GM13976 (cell line): ENCODE measurements at regions not wholly inside any gene's neighbourhood (a gene's known extent, or its start where the extent isn't known, plus 50 kb on each side); places are given as distances from the start of the nearest gene placed in this dataset.
A peak's percentile ranks its signal among the peaks of the same experiment; 100 is the strongest.

Experiments
- DNase-seq: peaks from one replicate; pipeline ENCODE4 v3.0.0; 2012; ENCODE audit warnings: low spot score
- in situ Hi-C: fragments of 300-500 bp; cut with MboI; formaldehyde crosslinking; loops from one replicate; pipeline ENCODE4 v1.12.0; 2022; ENCODE audit warnings: low sequenced_read_pairs, mixed read lengths, inconsistent platforms; ENCODE audit not compliant: unreplicated experiment
- TF ChIP-seq, protein P1 (sequence below): IDR thresholded peaks from 2 replicates; pipeline ENCODE4 v1.5.1; 2012; ENCODE audit warnings: borderline replicate concordance, mild to moderate bottlenecking; ENCODE audit not compliant: insufficient read depth; ENCODE audit errors: extremely low read depth, missing control alignments, control extremely low read depth

- no peak for DNase-seq
- TF ChIP-seq, protein P1, sequence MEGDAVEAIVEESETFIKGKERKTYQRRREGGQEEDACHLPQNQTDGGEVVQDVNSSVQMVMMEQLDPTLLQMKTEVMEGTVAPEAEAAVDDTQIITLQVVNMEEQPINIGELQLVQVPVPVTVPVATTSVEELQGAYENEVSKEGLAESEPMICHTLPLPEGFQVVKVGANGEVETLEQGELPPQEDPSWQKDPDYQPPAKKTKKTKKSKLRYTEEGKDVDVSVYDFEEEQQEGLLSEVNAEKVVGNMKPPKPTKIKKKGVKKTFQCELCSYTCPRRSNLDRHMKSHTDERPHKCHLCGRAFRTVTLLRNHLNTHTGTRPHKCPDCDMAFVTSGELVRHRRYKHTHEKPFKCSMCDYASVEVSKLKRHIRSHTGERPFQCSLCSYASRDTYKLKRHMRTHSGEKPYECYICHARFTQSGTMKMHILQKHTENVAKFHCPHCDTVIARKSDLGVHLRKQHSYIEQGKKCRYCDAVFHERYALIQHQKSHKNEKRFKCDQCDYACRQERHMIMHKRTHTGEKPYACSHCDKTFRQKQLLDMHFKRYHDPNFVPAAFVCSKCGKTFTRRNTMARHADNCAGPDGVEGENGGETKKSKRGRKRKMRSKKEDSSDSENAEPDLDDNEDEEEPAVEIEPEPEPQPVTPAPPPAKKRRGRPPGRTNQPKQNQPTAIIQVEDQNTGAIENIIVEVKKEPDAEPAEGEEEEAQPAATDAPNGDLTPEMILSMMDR, result no peak
- in situ Hi-C loops, result loop anchor here (25.0 kb wide), 1 partner anchor 1048 kb away; the partner anchor contains the start of gene MAN2A1
These were observed 108.3 kb upstream of the FER start for GRCh38 chr5:108639366-108639765.

- no peak for DNase-seq
- in situ Hi-C loops, result loop anchor here (25.0 kb wide), 1 partner anchor 1049 kb away; the partner anchor contains the start of gene MAN2A1
- TF ChIP-seq, protein P1, result no peak
These were observed 109.7 kb upstream of the FER start for GRCh38 chr5:108638021-108638420.

- TF ChIP-seq, protein P1, result no peak
- in situ Hi-C loops, result loop anchor here (25.0 kb wide), 1 partner anchor 1050 kb away; the partner anchor contains the start of gene MAN2A1
- no peak for DNase-seq
These were observed 110.6 kb upstream of the FER start for GRCh38 chr5:108637134-108637533.

- no peak for DNase-seq
- TF ChIP-seq, protein P1, result no peak
- in situ Hi-C loops, result loop anchor here (25.0 kb wide), 1 partner anchor 1051 kb away; the partner anchor contains the start of gene MAN2A1
These were observed 111.4 kb upstream of the FER start for GRCh38 chr5:108636135-108636853.

DNA sequence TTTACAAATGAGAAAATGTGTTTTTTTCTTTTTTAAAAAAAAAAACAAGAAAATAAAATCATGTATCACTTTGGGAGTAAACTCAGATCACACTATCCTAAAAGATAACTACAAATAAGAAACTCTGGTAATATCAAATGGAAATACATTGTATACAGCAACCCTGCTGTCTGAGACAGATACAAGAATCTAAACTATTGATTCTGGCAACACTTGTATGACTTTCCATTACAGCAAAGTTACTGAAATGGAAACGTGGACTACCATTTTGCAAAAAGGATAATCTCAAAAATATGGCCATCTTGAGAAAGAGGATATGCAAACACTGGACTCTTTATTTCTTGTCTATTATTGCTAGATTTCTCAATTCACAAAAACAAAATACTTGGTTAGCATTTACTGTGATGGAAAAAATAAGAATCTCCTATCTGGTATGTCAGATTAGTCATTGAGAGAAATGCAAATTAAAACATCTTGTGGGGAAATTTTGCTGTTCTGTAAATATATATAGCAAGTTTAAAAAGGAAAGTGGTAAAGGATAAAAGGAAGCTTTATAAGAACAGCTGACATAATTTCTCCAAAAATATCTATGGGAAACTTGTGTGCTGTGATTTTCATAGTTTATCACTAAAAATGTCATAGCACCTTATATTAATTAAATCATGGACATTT is 112.9 kb upstream of the FER start:
- in situ Hi-C loops, result loop anchor here (25.0 kb wide), 1 partner anchor 1053 kb away; the partner anchor contains the start of gene MAN2A1
- TF ChIP-seq, protein P1, result no peak
- DNase-seq, result peak; percentile 37

DNA sequence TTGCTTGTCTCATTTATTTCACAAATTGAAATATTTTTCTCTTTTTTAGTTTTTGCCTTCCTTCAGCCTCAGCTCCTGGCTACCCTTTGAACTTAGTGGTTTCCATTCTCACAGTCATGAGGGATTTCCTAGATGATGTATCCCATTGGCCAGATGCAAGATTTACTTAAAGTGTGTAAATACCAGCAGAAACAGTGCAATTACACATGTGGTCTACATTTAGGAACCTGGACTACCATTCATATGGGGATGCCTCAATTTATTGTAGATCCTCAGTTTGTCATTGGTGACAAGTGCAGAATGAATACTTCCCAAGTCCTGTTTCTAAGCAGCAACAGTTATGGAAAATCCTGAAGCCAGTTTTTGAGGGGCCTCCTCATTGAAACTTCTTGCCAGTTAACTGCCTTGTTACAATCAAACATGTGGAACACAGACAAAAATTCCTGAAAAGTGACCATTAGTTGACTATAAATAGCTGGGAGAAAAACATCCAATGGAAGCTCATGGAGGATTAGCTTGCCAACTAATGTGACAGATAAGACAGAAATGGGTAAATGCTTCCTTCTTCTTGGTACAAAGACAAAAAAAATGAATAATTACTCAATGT is 113.6 kb upstream of the FER start:
- TF ChIP-seq, protein P1, result no peak
- DNase-seq, result no peak
- in situ Hi-C loops, result loop anchor here (25.0 kb wide), 1 partner anchor 1053 kb away; the partner anchor contains the start of gene MAN2A1
